ENCODE measurements at regions not wholly inside any gene's neighbourhood (a gene's known extent, or its start where the extent isn't known, plus 50 kb on each side); places are given as distances from the start of the nearest gene placed in this dataset.

- no peak for TF ChIP-seq POLR2AphosphoS5 (IDR thresholded peaks at IDR 0.05; ENCODE audit: low read depth)
- no peak for TF ChIP-seq SPI1 (IDR thresholded peaks at IDR 0.05; ENCODE audit: borderline replicate concordance, low read depth)
- no peak for TF ChIP-seq CTCF (IDR thresholded peaks at IDR 0.05; ENCODE audit: insufficient read depth, low read length)
- no peak for TF ChIP-seq GABPA (IDR thresholded peaks at IDR 0.05; ENCODE audit: low read depth)
- TF ChIP-seq, protein P1, sequence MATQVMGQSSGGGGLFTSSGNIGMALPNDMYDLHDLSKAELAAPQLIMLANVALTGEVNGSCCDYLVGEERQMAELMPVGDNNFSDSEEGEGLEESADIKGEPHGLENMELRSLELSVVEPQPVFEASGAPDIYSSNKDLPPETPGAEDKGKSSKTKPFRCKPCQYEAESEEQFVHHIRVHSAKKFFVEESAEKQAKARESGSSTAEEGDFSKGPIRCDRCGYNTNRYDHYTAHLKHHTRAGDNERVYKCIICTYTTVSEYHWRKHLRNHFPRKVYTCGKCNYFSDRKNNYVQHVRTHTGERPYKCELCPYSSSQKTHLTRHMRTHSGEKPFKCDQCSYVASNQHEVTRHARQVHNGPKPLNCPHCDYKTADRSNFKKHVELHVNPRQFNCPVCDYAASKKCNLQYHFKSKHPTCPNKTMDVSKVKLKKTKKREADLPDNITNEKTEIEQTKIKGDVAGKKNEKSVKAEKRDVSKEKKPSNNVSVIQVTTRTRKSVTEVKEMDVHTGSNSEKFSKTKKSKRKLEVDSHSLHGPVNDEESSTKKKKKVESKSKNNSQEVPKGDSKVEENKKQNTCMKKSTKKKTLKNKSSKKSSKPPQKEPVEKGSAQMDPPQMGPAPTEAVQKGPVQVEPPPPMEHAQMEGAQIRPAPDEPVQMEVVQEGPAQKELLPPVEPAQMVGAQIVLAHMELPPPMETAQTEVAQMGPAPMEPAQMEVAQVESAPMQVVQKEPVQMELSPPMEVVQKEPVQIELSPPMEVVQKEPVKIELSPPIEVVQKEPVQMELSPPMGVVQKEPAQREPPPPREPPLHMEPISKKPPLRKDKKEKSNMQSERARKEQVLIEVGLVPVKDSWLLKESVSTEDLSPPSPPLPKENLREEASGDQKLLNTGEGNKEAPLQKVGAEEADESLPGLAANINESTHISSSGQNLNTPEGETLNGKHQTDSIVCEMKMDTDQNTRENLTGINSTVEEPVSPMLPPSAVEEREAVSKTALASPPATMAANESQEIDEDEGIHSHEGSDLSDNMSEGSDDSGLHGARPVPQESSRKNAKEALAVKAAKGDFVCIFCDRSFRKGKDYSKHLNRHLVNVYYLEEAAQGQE (IDR thresholded peaks at IDR 0.05; ENCODE audit: insufficient replicate concordance, low read depth): no peak
These were observed 1545.7 kb upstream of the TENM4 start for GRCh38 chr11:80986421-80987074.

Data from HL-60 (cell line).